OCI-LY7 (cell line): ENCODE measurements at regions not wholly inside any gene's neighbourhood (a gene's known extent, or its start where the extent isn't known, plus 50 kb on each side); places are given as distances from the start of the nearest gene placed in this dataset.
"Not testable (repeated sequence)": the region's sequence is repeated elsewhere in the genome, so short reads cannot be mapped to it uniquely, and the experiment has no call there.

Source experiments
- EZH2phosphoT487 ChIP-seq: fragments of 200-600 bp; sonication (generic); IDR thresholded peaks from 2 replicates; pipeline ENCODE4 v1.6.1; 2018; ENCODE audit warnings: low read depth, borderline replicate concordance, mild to moderate bottlenecking, mixed run types, antibody characterized with exemption, low read length, moderate library complexity, mixed read lengths
- TF ChIP-seq, protein P1 (sequence below): fragments of 200-600 bp; sonication (generic); conservative IDR thresholded peaks from 2 replicates; pipeline ENCODE4 v1.5.1; 2014; ENCODE audit warnings: mild to moderate bottlenecking, antibody characterized with exemption, low read length, moderate library complexity, mixed read lengths

DNA sequence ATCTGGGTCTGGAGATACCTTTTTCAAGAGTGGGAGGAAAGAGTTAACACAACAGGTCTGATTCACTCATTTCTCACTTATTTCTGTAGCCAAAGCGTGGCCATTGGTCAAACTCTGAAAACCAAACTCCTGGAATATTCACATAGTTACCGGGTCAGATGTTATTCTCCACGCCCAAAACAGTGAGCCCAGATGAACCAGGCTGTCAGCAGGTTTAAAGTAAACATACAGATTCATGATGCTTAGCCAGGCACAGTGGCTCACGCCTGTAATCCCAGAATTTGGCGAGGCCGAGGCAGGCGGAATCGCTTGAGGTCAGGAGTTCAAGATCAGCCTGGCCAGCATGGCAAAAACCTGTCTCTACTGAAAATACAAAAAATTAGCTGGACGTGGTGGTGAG lies 126.1 kb downstream of the SEPTIN7 start:
- TF ChIP-seq, protein P1, sequence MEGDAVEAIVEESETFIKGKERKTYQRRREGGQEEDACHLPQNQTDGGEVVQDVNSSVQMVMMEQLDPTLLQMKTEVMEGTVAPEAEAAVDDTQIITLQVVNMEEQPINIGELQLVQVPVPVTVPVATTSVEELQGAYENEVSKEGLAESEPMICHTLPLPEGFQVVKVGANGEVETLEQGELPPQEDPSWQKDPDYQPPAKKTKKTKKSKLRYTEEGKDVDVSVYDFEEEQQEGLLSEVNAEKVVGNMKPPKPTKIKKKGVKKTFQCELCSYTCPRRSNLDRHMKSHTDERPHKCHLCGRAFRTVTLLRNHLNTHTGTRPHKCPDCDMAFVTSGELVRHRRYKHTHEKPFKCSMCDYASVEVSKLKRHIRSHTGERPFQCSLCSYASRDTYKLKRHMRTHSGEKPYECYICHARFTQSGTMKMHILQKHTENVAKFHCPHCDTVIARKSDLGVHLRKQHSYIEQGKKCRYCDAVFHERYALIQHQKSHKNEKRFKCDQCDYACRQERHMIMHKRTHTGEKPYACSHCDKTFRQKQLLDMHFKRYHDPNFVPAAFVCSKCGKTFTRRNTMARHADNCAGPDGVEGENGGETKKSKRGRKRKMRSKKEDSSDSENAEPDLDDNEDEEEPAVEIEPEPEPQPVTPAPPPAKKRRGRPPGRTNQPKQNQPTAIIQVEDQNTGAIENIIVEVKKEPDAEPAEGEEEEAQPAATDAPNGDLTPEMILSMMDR = not testable (repeated sequence)
- TF ChIP-seq EZH2phosphoT487 = not testable (repeated sequence)
